Neural cell (in vitro differentiated cells): ENCODE measurements at regions not wholly inside any gene's neighbourhood (a gene's known extent, or its start where the extent isn't known, plus 50 kb on each side); places are given as distances from the start of the nearest gene placed in this dataset.

ENCODE experiments used
- H2AFZ ChIP-seq: fragments of 200-600, 300-800 bp; sonication (generic), shearing (Covaris generic); 2 replicates; pipeline ENCODE4 v1.6.0; 2014; ENCODE audit warnings: low read depth, mild to moderate bottlenecking, antibody characterized with exemption, low read length, moderate library complexity
- H3F3A ChIP-seq: fragments of 200-600 bp; shearing (Covaris generic); 2 replicates; pipeline ENCODE4 v1.6.1; 2016; ENCODE audit warnings: mild to moderate bottlenecking, moderate library complexity, mixed read lengths, antibody characterized with exemption, low read length; ENCODE audit not compliant: insufficient read depth, poor library complexity, severe bottlenecking
- H3K27ac ChIP-seq: fragments of 200-600, 300-800 bp; sonication (generic), shearing (Covaris generic); 2 replicates; pipeline ENCODE4 v1.5.1; 2014; ENCODE audit warnings: mild to moderate bottlenecking, low read length, moderate library complexity
- H3K27me3 ChIP-seq: fragments of 300-800, 200-600 bp; sonication (generic), shearing (Covaris generic); 2 replicates; pipeline ENCODE4 v1.6.0; 2014; ENCODE audit warnings: mild to moderate bottlenecking, low read depth, low read length, moderate library complexity; ENCODE audit not compliant: insufficient read depth
- H3K36me3 ChIP-seq: fragments of 300-800, 200-600 bp; sonication (generic), shearing (Covaris generic); 2 replicates; pipeline ENCODE4 v1.5.1; 2014; ENCODE audit warnings: mild to moderate bottlenecking, antibody characterized with exemption, low read length, moderate library complexity; ENCODE audit not compliant: insufficient read depth
- H3K4me2 ChIP-seq: fragments of 300-800, 200-600 bp; sonication (generic), shearing (Covaris generic); 2 replicates; pipeline ENCODE4 v1.6.0; 2014; ENCODE audit warnings: mild to moderate bottlenecking, low read length
- H3K4me3 ChIP-seq: fragments of 300-800, 200-600 bp; sonication (generic), shearing (Covaris generic); 2 replicates; pipeline ENCODE4 v1.5.1; 2014; ENCODE audit warnings: mild to moderate bottlenecking, low read length, moderate library complexity
- H3K79me2 ChIP-seq: fragments of 200-600 bp; shearing (Covaris generic); replicated peaks from 2 replicates; pipeline ENCODE4 v1.6.0; 2014; ENCODE audit warnings: mild to moderate bottlenecking, low read length, moderate library complexity; ENCODE audit not compliant: insufficient read depth
- H3K9ac ChIP-seq: fragments of 300-800, 200-600 bp; sonication (generic), shearing (Covaris generic); 2 replicates; pipeline ENCODE4 v1.6.1; 2016; ENCODE audit warnings: mild to moderate bottlenecking, low read length, mixed read lengths
- H3K9me2 ChIP-seq: fragments of 200-600 bp; shearing (Covaris generic); 2 replicates; pipeline ENCODE4 v1.6.1; 2016; ENCODE audit warnings: mild to moderate bottlenecking, low read length, mixed read lengths; ENCODE audit not compliant: insufficient read depth
- H3K9me3 ChIP-seq: fragments of 200-600, 300-800 bp; sonication (generic), shearing (Covaris generic); 2 replicates; pipeline ENCODE4 v1.6.1; 2016; ENCODE audit warnings: mild to moderate bottlenecking, mixed run types, low read length, moderate library complexity, mixed read lengths
- H4K20me1 ChIP-seq: fragments of 200-600 bp; shearing (Covaris generic); 2 replicates; pipeline ENCODE4 v1.6.1; 2016; ENCODE audit warnings: mild to moderate bottlenecking, mixed run types; ENCODE audit not compliant: insufficient read depth
- CTCF ChIP-seq: fragments of 450-650 bp; IDR thresholded peaks from 2 replicates; pipeline ENCODE4 v1.5.1; 2014; ENCODE audit warnings: antibody characterized with exemption, mild to moderate bottlenecking, moderate library complexity; ENCODE audit not compliant: poor library complexity, severe bottlenecking
- EP300 ChIP-seq: fragments of 450-650 bp; conservative IDR thresholded peaks from 2 replicates; pipeline ENCODE4 v1.6.1; 2014; ENCODE audit warnings: antibody characterized with exemption, mild to moderate bottlenecking, moderate library complexity; ENCODE audit not compliant: poor library complexity, severe bottlenecking
- EZH2 ChIP-seq: fragments of 200-600, 300-800 bp; shearing (Covaris generic), sonication (generic); IDR thresholded peaks from 2 replicates; pipeline ENCODE4 v1.6.1; 2014; ENCODE audit warnings: antibody characterized with exemption, low read length, borderline replicate concordance, mild to moderate bottlenecking; ENCODE audit not compliant: insufficient read depth, poor library complexity, severe bottlenecking
- MXI1 ChIP-seq: fragments of 450-650 bp; conservative IDR thresholded peaks from 2 replicates; pipeline ENCODE4 v1.6.1; 2014; ENCODE audit warnings: antibody characterized with exemption, mild to moderate bottlenecking; ENCODE audit not compliant: poor library complexity, severe bottlenecking
- POLR2AphosphoS5 ChIP-seq: IDR thresholded peaks from 2 replicates; pipeline ENCODE4 v1.6.1; 2012
- RAD21 ChIP-seq: fragments of 450-650 bp; conservative IDR thresholded peaks from 2 replicates; pipeline ENCODE4 v1.6.1; 2014; ENCODE audit warnings: antibody characterized with exemption, mild to moderate bottlenecking, moderate library complexity
- SMC3 ChIP-seq: fragments of 450-650 bp; conservative IDR thresholded peaks from 2 replicates; pipeline ENCODE4 v1.6.1; 2014; ENCODE audit warnings: antibody characterized with exemption, mild to moderate bottlenecking, moderate library complexity; ENCODE audit not compliant: poor library complexity
- TAF1 ChIP-seq: IDR thresholded peaks from 2 replicates; pipeline ENCODE4 v1.6.1; 2012; ENCODE audit warnings: low read depth
- TF ChIP-seq, protein P1 (sequence below): IDR thresholded peaks from 2 replicates; pipeline ENCODE4 v1.6.1; 2012; ENCODE audit warnings: borderline replicate concordance

GRCh38 chr10:78756604-78757343, 312.0 kb upstream of the ZMIZ1 start:
- peak overlapping the region; percentile 26 for H3K27ac ChIP-seq
- no peaks in the 10 kb centered on the region for H4K20me1 ChIP-seq
- no peaks in the 10 kb centered on the region for H3F3A ChIP-seq
- H3K79me2 ChIP-seq = no peaks in the 10 kb centered on the region
- H3K9me2 ChIP-seq = no peaks in the 10 kb centered on the region
- H3K4me2 ChIP-seq = no peak overlapping the region
- no peaks in the 10 kb centered on the region for H3K36me3 ChIP-seq
- H3K4me3 ChIP-seq = no peak overlapping the region
- TF ChIP-seq EZH2 (no peak), TAF1 (no peak), CTCF (no peak), SMC3 (no peak), EP300 (no peak), POLR2AphosphoS5 (no peak), MXI1 (no peak), RAD21 (no peak)
- TF ChIP-seq, protein P1, sequence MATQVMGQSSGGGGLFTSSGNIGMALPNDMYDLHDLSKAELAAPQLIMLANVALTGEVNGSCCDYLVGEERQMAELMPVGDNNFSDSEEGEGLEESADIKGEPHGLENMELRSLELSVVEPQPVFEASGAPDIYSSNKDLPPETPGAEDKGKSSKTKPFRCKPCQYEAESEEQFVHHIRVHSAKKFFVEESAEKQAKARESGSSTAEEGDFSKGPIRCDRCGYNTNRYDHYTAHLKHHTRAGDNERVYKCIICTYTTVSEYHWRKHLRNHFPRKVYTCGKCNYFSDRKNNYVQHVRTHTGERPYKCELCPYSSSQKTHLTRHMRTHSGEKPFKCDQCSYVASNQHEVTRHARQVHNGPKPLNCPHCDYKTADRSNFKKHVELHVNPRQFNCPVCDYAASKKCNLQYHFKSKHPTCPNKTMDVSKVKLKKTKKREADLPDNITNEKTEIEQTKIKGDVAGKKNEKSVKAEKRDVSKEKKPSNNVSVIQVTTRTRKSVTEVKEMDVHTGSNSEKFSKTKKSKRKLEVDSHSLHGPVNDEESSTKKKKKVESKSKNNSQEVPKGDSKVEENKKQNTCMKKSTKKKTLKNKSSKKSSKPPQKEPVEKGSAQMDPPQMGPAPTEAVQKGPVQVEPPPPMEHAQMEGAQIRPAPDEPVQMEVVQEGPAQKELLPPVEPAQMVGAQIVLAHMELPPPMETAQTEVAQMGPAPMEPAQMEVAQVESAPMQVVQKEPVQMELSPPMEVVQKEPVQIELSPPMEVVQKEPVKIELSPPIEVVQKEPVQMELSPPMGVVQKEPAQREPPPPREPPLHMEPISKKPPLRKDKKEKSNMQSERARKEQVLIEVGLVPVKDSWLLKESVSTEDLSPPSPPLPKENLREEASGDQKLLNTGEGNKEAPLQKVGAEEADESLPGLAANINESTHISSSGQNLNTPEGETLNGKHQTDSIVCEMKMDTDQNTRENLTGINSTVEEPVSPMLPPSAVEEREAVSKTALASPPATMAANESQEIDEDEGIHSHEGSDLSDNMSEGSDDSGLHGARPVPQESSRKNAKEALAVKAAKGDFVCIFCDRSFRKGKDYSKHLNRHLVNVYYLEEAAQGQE = no peak
- H2AFZ ChIP-seq = no peak overlapping the region
- no peaks in the 10 kb centered on the region for H3K27me3 ChIP-seq
- H3K9me3 ChIP-seq = no peaks in the 10 kb centered on the region
- H3K9ac ChIP-seq = peak overlapping the region; percentile 18

DNA sequence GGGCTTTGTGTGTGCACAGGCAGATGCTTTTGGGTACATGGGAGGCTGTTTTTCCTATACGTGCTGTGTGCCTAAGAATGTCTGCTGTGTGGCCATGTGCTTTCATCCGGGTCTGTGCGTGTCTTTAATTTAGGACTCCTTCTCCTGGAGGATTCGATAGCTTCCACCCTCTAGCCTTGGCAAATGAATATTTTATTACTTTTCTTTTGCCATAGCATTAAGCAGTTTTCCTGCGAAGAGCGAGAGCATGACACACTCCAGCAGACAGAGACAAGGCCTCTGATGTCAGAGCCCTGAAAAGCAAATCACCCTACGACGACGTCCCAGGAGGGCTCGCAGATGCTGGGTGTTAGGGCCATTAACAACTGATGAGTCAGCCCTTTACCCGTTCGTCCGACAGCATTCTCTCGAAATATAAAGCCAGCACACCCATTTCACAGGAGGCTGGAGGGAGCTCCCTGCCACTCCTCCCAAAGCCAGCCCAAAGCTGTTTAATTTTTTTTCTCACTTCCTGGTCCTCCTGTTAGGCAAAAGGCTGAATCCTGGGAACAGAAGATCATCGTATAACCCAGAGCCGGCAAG, 311.3 kb upstream of the ZMIZ1 start:
- no peaks in the 10 kb centered on the region for H3K27me3 ChIP-seq
- H3K4me2 ChIP-seq = no peak overlapping the region
- no peaks in the 10 kb centered on the region for H3K36me3 ChIP-seq
- TF ChIP-seq CTCF (no peak), POLR2AphosphoS5 (no peak), RAD21 (no peak), EZH2 (no peak), TAF1 (no peak), SMC3 (no peak)
- TF ChIP-seq, protein P1 = no peak
- H3F3A ChIP-seq = no peaks in the 10 kb centered on the region
- H3K79me2 ChIP-seq = no peaks in the 10 kb centered on the region
- no peaks in the 10 kb centered on the region for H4K20me1 ChIP-seq
- H2AFZ ChIP-seq = no peak overlapping the region
- no peaks in the 10 kb centered on the region for H3K9me3 ChIP-seq
- H3K27ac ChIP-seq = peak overlapping the region; percentile 26
- no peak overlapping the region for H3K4me3 ChIP-seq
- H3K9ac ChIP-seq = peak overlapping the region; percentile 18
- no peaks in the 10 kb centered on the region for H3K9me2 ChIP-seq
